Stimulated activated CD8-positive, alpha-beta memory T cell treated with anti-CD3 and anti-CD28 coated beads, Interleukin-7, amount 100 ng/mL, for 4 hours (primary cell): ENCODE measurements at regions not wholly inside any gene's neighbourhood (a gene's known extent, or its start where the extent isn't known, plus 50 kb on each side); places are given as distances from the start of the nearest gene placed in this dataset.
"Not testable (repeated sequence)": the region's sequence is repeated elsewhere in the genome, so short reads cannot be mapped to it uniquely, and the experiment has no call there.

ENCODE experiments used
- DNase-seq, 2 donors: peaks; one replicate each; pipeline ENCODE4 v3.0.0-alpha.2; 2020; ENCODE audit warnings: low read depth in 2 of 2

DNA sequence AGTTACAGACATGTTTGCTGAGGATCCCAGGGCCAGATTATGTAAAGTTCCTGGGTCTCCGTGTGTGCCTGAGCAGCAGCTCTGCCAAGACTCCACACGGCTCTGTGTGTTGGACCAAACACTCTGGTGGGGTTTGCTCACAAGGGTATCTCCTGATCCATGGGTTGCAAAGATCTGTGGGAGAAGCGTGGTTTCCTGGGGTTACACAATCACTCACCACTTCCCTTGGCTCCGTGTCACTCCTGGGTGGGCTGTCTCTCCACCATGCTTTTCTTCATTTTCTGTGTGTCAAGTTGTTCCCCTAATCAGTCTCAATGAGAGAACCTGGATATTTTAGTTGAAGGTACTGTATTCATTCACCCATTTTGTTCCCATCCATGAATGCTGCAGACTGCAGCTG lies 1088.8 kb downstream of the FSCB start:
- no peak for DNase-seq

GRCh38 chr14:43413084-43413483 lies 1094.0 kb downstream of the FSCB start:
- DNase-seq, result no peak

- no peak for DNase-seq
These were observed 1095.2 kb downstream of the FSCB start for GRCh38 chr14:43411841-43412240.

GRCh38 chr14:43410631-43411030 lies 1096.5 kb downstream of the FSCB start:
- no peak for DNase-seq

DNA sequence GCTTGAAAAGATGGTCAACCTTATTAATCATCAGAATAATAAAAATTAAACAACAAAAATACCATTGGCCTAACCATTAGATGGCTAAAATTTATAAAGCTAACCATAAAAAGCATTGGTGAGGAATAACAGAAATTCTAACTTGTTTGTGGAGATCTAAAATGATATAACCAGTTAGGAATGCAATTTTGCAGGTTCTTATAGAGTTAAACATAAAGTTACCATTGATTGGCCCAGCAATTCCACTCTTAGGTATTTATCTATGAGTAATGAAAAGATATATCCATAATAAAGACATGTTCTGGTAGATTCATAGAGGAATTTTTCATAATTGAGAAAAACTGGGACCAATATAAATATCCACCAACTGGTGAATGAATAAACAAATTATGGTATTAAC lies 1098.6 kb downstream of the FSCB start:
- DNase-seq, result no peak

- no peak for DNase-seq
These were observed 1099.4 kb downstream of the FSCB start for GRCh38 chr14:43407706-43408105.

DNA sequence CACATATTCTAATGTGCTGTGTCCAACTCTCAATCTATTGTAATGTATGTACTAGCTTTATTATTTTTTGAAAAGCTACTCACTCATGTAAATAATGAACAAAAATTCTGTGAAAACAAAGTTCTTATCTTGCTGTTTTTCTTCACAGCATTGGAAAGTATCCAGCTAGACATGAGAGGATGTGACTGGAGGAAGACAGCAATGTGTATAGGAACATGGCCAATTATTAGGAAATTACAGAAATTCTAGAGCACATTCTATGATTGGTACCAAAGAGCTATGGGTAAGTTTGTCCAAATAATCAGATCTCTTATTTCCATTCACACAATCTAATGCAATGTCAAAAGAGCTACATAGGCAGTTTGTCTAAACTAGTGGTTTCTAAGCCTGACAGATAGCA lies 1100.2 kb downstream of the FSCB start:
- DNase-seq, result no peak

GRCh38 chr14:43399289-43399688 lies 1107.8 kb downstream of the FSCB start:
- no peak for DNase-seq

DNA sequence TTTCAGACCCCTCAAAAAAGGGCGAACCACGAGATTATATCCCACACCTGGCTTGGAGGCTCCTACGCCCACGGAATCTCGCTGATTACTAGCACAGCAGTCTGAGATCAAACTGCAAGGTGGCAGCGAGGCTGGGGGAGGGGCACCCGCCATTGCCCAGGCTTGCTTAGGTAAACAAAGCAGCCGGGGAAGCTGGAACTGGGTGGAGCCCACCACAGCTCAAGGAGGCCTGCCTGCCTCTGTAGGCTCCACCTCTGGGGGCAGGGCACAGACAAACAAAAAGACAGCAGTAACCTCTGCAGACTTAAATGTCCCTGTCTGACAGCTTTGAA lies 1136.6 kb downstream of the FSCB start:
- DNase-seq, result not testable (repeated sequence)

GRCh38 chr14:43369710-43370564 lies 1137.1 kb downstream of the FSCB start:
- DNase-seq, result no peak

- DNase-seq, result no peak
These were observed 1144.5 kb downstream of the FSCB start for GRCh38 chr14:43362586-43362985.

DNA sequence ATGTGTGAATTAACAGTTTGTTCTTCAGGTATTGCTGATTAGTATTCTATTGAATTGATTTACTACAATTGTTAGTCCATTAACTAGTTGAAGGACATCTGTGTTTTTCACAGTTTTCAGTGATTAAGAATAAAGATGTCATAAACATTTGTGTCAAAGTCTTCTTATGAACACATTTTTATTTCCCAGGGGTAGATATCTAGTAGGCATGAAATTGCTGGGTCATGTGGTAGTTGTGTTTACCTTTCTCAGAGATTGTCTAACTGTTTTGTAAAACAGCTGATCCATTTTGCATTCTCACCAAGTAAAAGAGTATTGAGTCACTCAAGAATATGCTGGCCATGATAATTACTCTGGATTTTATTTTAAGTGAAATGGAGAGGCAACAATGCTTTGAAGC lies 1145.3 kb downstream of the FSCB start:
- DNase-seq, result no peak

- DNase-seq, result no peak
These were observed 1146.8 kb downstream of the FSCB start for GRCh38 chr14:43360239-43360638.

- DNase-seq, result no peak
These were observed 1147.8 kb downstream of the FSCB start for GRCh38 chr14:43359317-43359716.

DNA sequence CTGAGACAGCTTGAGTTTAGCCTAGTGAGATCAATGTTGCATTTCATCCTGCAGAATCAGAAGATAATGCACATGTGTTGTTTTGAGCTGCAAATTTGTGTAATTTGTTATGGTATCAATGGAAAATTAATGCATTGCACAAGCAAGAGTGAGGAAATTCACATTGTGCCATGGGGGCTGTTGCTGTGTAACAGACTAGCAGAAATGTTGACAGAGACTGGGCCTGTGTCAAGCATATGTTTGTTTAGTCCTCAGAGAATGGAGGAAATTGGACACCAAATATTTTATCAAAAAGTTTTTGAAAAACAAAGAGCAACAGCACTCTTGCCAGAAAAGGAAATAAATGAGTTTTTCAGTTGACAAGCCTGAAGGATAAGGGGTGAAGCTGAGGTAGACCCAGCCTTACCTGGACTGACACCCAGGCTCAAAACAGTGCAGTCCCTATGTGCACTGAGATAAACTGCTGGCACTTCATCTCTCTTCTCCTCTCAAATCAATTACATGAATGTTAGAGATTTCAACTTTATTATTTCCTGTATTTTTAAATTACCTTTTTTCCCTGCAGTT lies 1150.0 kb downstream of the FSCB start:
- no peak for DNase-seq

- no peak for DNase-seq
These were observed 1150.7 kb downstream of the FSCB start for GRCh38 chr14:43356382-43356781.

GRCh38 chr14:43341921-43342320 lies 1165.2 kb downstream of the FSCB start:
- DNase-seq, result no peak

DNA sequence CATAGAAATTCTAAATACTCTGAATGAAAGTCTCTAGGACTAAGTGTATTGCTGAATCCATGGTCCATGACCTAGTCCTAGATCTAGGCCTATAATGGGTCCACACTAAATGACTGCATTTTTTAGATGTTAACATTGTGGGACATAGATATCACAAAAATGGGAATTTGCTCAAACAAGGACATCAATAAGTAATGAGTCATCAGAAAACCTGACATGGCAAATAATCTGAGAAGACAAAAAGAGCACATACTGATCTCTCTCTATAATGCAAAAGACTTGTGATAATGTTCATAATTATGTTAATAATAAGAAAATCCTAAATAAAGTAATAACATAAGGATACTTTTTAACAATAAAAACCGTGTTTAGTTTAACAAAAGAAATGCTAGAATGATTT lies 1168.4 kb downstream of the FSCB start:
- no peak for DNase-seq

DNA sequence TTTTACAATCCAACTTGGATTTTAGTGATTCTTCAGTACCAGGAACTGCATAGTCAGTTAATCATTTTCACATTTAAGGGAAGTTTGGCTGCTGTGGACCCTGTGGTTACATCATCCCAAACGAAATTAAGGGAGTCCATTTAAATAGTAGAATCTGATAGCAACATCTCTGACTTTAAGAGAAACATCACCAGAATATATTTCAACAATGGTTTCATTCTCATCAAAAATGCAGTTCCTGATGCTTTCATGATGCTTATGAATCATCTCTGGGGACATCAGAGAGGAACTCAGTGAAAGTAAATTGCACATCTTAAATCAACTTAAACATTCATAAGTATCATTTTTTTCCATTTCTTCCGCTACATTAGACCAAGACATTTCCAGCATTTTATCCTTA lies 1170.7 kb downstream of the FSCB start:
- no peak for DNase-seq

DNA sequence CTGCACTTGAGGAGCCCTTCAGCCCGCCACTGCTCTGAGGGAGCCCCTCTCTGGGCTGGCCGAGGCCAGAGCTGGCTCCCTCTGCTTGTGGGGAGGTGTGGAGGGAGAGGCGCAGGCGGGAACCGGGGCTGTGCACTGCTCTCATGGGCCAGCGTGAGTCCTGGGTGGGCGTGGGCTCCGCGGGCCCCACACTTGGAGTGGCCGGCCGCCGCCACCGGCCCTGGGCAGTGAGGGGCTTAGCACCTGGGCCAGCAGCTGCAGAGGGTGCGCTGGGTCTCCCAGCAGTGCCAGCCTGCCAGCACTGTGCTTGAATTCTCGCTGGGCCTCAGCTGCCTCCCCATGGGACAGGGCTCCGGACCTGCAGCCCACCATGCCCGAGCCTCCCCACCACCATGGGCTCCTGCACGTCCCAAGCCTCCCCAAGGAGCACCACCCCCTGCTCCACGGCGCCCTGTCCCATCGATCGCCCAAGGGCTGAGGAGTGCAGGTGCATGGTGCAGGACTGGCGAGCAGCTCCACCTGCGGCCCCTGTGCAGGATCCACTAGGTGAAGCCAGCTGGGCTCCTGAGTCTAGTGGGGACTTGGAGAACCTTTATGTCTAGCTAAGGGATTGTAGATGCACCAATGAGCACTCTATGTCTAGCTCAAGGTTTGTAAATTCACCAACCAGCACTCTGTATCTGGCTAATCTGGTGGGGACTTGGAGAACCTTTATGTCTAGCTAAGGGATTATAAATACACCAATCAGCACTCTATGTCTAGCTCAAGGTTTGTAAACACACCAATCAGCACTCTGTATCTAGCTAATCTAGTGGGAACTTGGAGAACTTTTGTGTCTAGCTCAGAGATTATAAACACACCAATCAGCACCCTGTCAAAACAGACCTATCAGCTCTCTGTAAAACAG lies 1180.3 kb downstream of the FSCB start:
- not testable (repeated sequence) for DNase-seq

GRCh38 chr14:43316427-43316826 lies 1190.7 kb downstream of the FSCB start:
- no peak for DNase-seq

DNA sequence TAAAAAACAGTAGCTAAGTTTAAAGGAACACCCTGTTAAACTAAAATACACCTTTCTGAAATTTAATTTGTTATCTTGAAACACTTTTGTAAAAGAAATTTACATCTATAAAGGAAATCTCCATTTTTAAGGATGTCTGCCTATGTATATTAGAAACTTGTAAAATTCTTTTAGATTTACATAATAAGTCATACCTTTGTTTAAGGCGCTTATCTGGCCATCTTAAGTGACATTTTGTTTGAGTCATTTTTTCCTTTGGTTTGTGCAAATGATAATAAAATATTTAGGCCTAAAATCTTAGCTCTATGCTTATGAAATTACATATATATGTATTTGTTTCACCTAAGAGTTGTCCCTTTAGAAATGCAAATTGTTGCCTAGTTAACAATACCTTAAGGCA lies 1193.4 kb downstream of the FSCB start:
- no peak for DNase-seq
